ENCODE measurements at regions not wholly inside any gene's neighbourhood (a gene's known extent, or its start where the extent isn't known, plus 50 kb on each side); places are given as distances from the start of the nearest gene placed in this dataset.
A peak's percentile ranks its signal among the peaks of the same experiment; 100 is the strongest.

- WGBS, 2 donors: 43 to 47% methylated on average over 2 of the region's 2 CpGs
- ATAC-seq: peak in 2 of 4 donors; percentile 25 to 43
Measured at GRCh38 chr4:22932326-22932725, 239.6 kb downstream of the GBA3 start.

GRCh38 chr4:22922426-22922825, 229.7 kb downstream of the GBA3 start:
- no peak for ATAC-seq
- FAIRE-seq: no peak
- intact Hi-C loops (cut with DNase I): no loop called here

More at GRCh38 chr4:22932326-22932725, 239.6 kb downstream of the GBA3 start:
- intact Hi-C loops (cut with DNase I): no loop called here
- TF ChIP-seq CTCF (IDR thresholded peaks at IDR 0.05): no peak
- H3K36me3 ChIP-seq: no peaks in the 10 kb centered on the region
- DNase-seq (peak in 2 of 6 donors; percentile 5 to 11), FAIRE-seq (no peak)
- no peak overlapping the region for H3K4me3 ChIP-seq
- no peaks in the 10 kb centered on the region for H3K4me1 ChIP-seq
- H3K9me3 ChIP-seq: no peaks in the 10 kb centered on the region
- H3K27me3 ChIP-seq: no peaks in the 10 kb centered on the region
- no peak overlapping the region for H3K27ac ChIP-seq

GRCh38 chr4:22921936-22922335, 229.2 kb downstream of the GBA3 start:
- no peak for TF ChIP-seq CTCF (IDR thresholded peaks at IDR 0.05)
- Histone ChIP-seq H3K27ac (no peak overlapping the region), H3K27me3 (no peaks in the 10 kb centered on the region), H3K36me3 (no peaks in the 10 kb centered on the region), H3K4me1 (no peaks in the 10 kb centered on the region), H3K4me3 (no peak overlapping the region), H3K9me3 (no peaks in the 10 kb centered on the region)
- FAIRE-seq: no peak
- ATAC-seq: no peak
- DNase-seq: no peak
- intact Hi-C loops (cut with DNase I): no loop called here
- WGBS, 2 donors: 60 to 75% methylated on average over 5 of the region's 5 CpGs

More at GRCh38 chr4:22922426-22922825, 229.7 kb downstream of the GBA3 start:
- H3K9me3 ChIP-seq: no peaks in the 10 kb centered on the region
- WGBS, 2 donors: 92 to 93% methylated on average over 2 of the region's 2 CpGs
- no peaks in the 10 kb centered on the region for H3K36me3 ChIP-seq
- H3K4me3 ChIP-seq: no peak overlapping the region
- no peaks in the 10 kb centered on the region for H3K4me1 ChIP-seq
- TF ChIP-seq CTCF (IDR thresholded peaks at IDR 0.05): no peak
- no peak overlapping the region for H3K27ac ChIP-seq
- no peak for DNase-seq
- H3K27me3 ChIP-seq: no peaks in the 10 kb centered on the region

GRCh38 chr4:22911285-22911684, 218.5 kb downstream of the GBA3 start:
- no peak for TF ChIP-seq CTCF (IDR thresholded peaks at IDR 0.05)
- no peaks in the 10 kb centered on the region for H3K27me3 ChIP-seq
- no peaks in the 10 kb centered on the region for H3K36me3 ChIP-seq
- FAIRE-seq: no peak
- no peak for ATAC-seq
- H3K27ac ChIP-seq: no peak overlapping the region
- intact Hi-C loops (cut with DNase I): no loop called here
- DNase-seq: no peak
- no peaks in the 10 kb centered on the region for H3K9me3 ChIP-seq
- no peaks in the 10 kb centered on the region for H3K4me1 ChIP-seq
- no peak overlapping the region for H3K4me3 ChIP-seq

GRCh38 chr4:22910200-22910599, 217.5 kb downstream of the GBA3 start:
- intact Hi-C loops (cut with DNase I): no loop called here
- Histone ChIP-seq H3K27ac (no peak overlapping the region), H3K9me3 (no peaks in the 10 kb centered on the region), H3K27me3 (no peaks in the 10 kb centered on the region), H3K4me1 (no peaks in the 10 kb centered on the region), H3K36me3 (no peaks in the 10 kb centered on the region), H3K4me3 (no peak overlapping the region)
- no peak for TF ChIP-seq CTCF (IDR thresholded peaks at IDR 0.05)
- DNase-seq: no peak
- ATAC-seq: no peak
- FAIRE-seq: no peak
- WGBS, 2 donors: 30 to 41% methylated on average over 2 of the region's 2 CpGs

Data from pancreas (tissue), 10 donors.